OCI-LY3 (cell line): ENCODE measurements at regions not wholly inside any gene's neighbourhood (a gene's known extent, or its start where the extent isn't known, plus 50 kb on each side); places are given as distances from the start of the nearest gene placed in this dataset.

Source experiments
- H2AFZ ChIP-seq: fragments of 200-600, 300-600 bp; shearing (Covaris generic); 2 replicates; pipeline ENCODE4 v1.6.0; 2014; ENCODE audit warnings: antibody characterized with exemption, low read depth, low read length
- H3K27ac ChIP-seq: fragments of 200-600, 300-600 bp; sonication (generic); 2 replicates; pipeline ENCODE4 v1.5.1; 2014; ENCODE audit warnings: mild to moderate bottlenecking, low read length, moderate library complexity, mixed read lengths
- H3K27me3 ChIP-seq: fragments of 200-600, 300-600 bp; sonication (generic); 2 replicates; pipeline ENCODE4 v1.6.1; 2014; ENCODE audit warnings: low read depth, low read length, mixed read lengths
- H3K36me3 ChIP-seq: fragments of 200-600, 300-600 bp; sonication (generic); replicated peaks from 2 replicates; pipeline ENCODE3; 2014; ENCODE audit warnings: low read depth, low read length, mixed read lengths
- H3K4me1 ChIP-seq: fragments of 300-600, 200-600 bp; sonication (generic); 2 replicates; pipeline ENCODE4 v1.6.1; 2014; ENCODE audit warnings: low read length, mixed read lengths
- H3K4me2 ChIP-seq: fragments of 200-600, 300-600 bp; sonication (generic); 2 replicates; pipeline ENCODE4 v1.6.1; 2014; ENCODE audit warnings: low read length, mixed read lengths
- H3K4me3 ChIP-seq: fragments of 300-600, 200-600 bp; sonication (generic); 2 replicates; pipeline ENCODE4 v1.5.1; 2014; ENCODE audit warnings: antibody characterized with exemption, mild to moderate bottlenecking, low read length, moderate library complexity
- H3K79me2 ChIP-seq: fragments of 300-600, 200-600 bp; shearing (Covaris generic); 2 replicates; pipeline ENCODE4 v1.6.1; 2014; ENCODE audit warnings: mild to moderate bottlenecking, low read length, mixed read lengths
- H3K9ac ChIP-seq: fragments of 300-600, 200-600 bp; shearing (Covaris generic); 2 replicates; pipeline ENCODE4 v1.6.0; 2014; ENCODE audit warnings: mild to moderate bottlenecking, low read length, moderate library complexity
- H3K9me3 ChIP-seq: fragments of 200-600, 300-600 bp; shearing (Covaris generic); 2 replicates; pipeline ENCODE4 v1.6.1; 2014; ENCODE audit warnings: low read length, mixed read lengths; ENCODE audit not compliant: insufficient read depth
- H4K20me1 ChIP-seq: fragments of 200-600, 300-600 bp; sonication (generic); 2 replicates; pipeline ENCODE4 v1.6.1; 2016; ENCODE audit warnings: low read length, mixed read lengths; ENCODE audit not compliant: insufficient read depth
- CTCF ChIP-seq: fragments of 200-600, 300-600 bp; sonication (generic); IDR thresholded peaks from 2 replicates; pipeline ENCODE4 v1.5.1; 2014; ENCODE audit warnings: antibody characterized with exemption, low read length, low read depth
- EZH2phosphoT487 ChIP-seq: fragments of 200-600 bp; shearing (Covaris generic); IDR thresholded peaks from 2 replicates; pipeline ENCODE4 v1.6.1; 2018; ENCODE audit warnings: antibody characterized with exemption, mixed run types, low read depth

GRCh38 chr10:80739963-80740715 is 202.4 kb downstream of the SH2D4B start:
- Histone ChIP-seq H3K27me3 (no peaks in the 10 kb centered on the region), H2AFZ (no peak overlapping the region), H3K9me3 (no peaks in the 10 kb centered on the region), H3K27ac (no peak overlapping the region), H3K9ac (no peak overlapping the region), H4K20me1 (no peaks in the 10 kb centered on the region), H3K4me1 (no peaks in the 10 kb centered on the region), H3K36me3 (no peaks in the 10 kb centered on the region), H3K4me3 (no peak overlapping the region), H3K79me2 (no peaks in the 10 kb centered on the region), H3K4me2 (no peak overlapping the region)
- no peak for TF ChIP-seq EZH2phosphoT487
- TF ChIP-seq CTCF, result no peak

GRCh38 chr10:80741278-80741677 is 203.6 kb downstream of the SH2D4B start:
- Histone ChIP-seq H3K4me3 (no peak overlapping the region), H4K20me1 (no peaks in the 10 kb centered on the region), H3K9me3 (no peaks in the 10 kb centered on the region), H2AFZ (no peak overlapping the region), H3K9ac (no peak overlapping the region), H3K27ac (no peak overlapping the region), H3K27me3 (no peaks in the 10 kb centered on the region), H3K4me2 (no peak overlapping the region), H3K79me2 (no peaks in the 10 kb centered on the region), H3K4me1 (no peaks in the 10 kb centered on the region), H3K36me3 (no peaks in the 10 kb centered on the region)
- no peak for TF ChIP-seq EZH2phosphoT487

GRCh38 chr10:80750268-80750667 is 212.6 kb downstream of the SH2D4B start:
- Histone ChIP-seq H3K9ac (no peak overlapping the region), H3K36me3 (no peaks in the 10 kb centered on the region), H3K27me3 (no peaks in the 10 kb centered on the region), H3K4me3 (no peak overlapping the region), H3K9me3 (no peaks in the 10 kb centered on the region), H3K27ac (no peak overlapping the region), H3K79me2 (no peaks in the 10 kb centered on the region), H2AFZ (no peak overlapping the region), H3K4me1 (no peaks in the 10 kb centered on the region), H4K20me1 (no peaks in the 10 kb centered on the region), H3K4me2 (no peak overlapping the region)
- no peak for TF ChIP-seq CTCF
- no peak for TF ChIP-seq EZH2phosphoT487

GRCh38 chr10:80751940-80752339 is 214.2 kb downstream of the SH2D4B start:
- Histone ChIP-seq H3K9ac (no peak overlapping the region), H3K27ac (no peak overlapping the region), H3K9me3 (no peaks in the 10 kb centered on the region), H3K4me1 (no peaks in the 10 kb centered on the region), H3K79me2 (no peaks in the 10 kb centered on the region), H2AFZ (no peak overlapping the region), H3K4me3 (no peak overlapping the region), H4K20me1 (no peaks in the 10 kb centered on the region), H3K27me3 (no peaks in the 10 kb centered on the region), H3K36me3 (no peaks in the 10 kb centered on the region), H3K4me2 (no peak overlapping the region)
- no peak for TF ChIP-seq CTCF
- TF ChIP-seq EZH2phosphoT487, result no peak
